H1 (cell line): ENCODE measurements at regions not wholly inside any gene's neighbourhood (a gene's known extent, or its start where the extent isn't known, plus 50 kb on each side); places are given as distances from the start of the nearest gene placed in this dataset.

Experiments
- CTCF ChIA-PET: fragments of 300-600 bp; sonication (Branson Sonifier 250); formaldehyde crosslinking; loops from one replicate; lab custom pipeline; 2021; ENCODE audit not compliant: partially characterized antibody; lab: Charles Lee
- POLR2A ChIA-PET: fragments of 300-600 bp; sonication (Branson Sonifier 250); formaldehyde crosslinking; loops from one replicate; lab custom pipeline; 2021; ENCODE audit warnings: inconsistent platforms; ENCODE audit not compliant: partially characterized antibody; lab: Charles Lee
- DNase-seq, 2 experiments: peaks; one replicate each; pipeline versions ENCODE4 v3.0.0 to v3.0.0-alpha.2; 2010 to 2022; ENCODE audit warnings: low spot score in 2 of 2, low read depth in 1 of 2, mixed read lengths in 1 of 2
- FAIRE-seq: peaks from 2 replicates; lab custom pipeline; 2011; peaks lifted over from hg19 to GRCh38; lab: Jason Lieb, UNC
- H2AFZ ChIP-seq: 2 replicates; pipeline ENCODE4 v1.8.1; 2012; ENCODE audit warnings: low read length, inconsistent platforms
- H2AK5ac ChIP-seq: 2 replicates; pipeline ENCODE4 v1.6.1; 2013; ENCODE audit warnings: low read depth, low read length
- H2BK120ac ChIP-seq: replicated peaks from 2 replicates; pipeline ENCODE3; 2013; ENCODE audit warnings: low read depth, low read length, inconsistent platforms
- H2BK12ac ChIP-seq: 2 replicates; pipeline ENCODE4 v1.6.1; 2013; ENCODE audit warnings: low read depth, low read length
- H2BK15ac ChIP-seq: 2 replicates; pipeline ENCODE4 v1.6.1; 2013; ENCODE audit warnings: low read length
- H2BK20ac ChIP-seq: 2 replicates; pipeline ENCODE4 v1.6.1; 2013; ENCODE audit warnings: low read length
- H2BK5ac ChIP-seq: 2 replicates; pipeline ENCODE4 v1.6.1; 2013; ENCODE audit warnings: low read depth, low read length
- H3K14ac ChIP-seq: 2 replicates; pipeline ENCODE4 v1.6.1; 2013; ENCODE audit warnings: inconsistent platforms; ENCODE audit not compliant: insufficient read length
- H3K18ac ChIP-seq: 2 replicates; pipeline ENCODE4 v1.6.1; 2013; ENCODE audit warnings: low read length; ENCODE audit errors: extremely low read depth
- H3K23ac ChIP-seq: 2 replicates; pipeline ENCODE4 v1.6.1; 2013; ENCODE audit warnings: inconsistent platforms; ENCODE audit not compliant: insufficient read length
- H3K23me2 ChIP-seq: 2 replicates; pipeline ENCODE4 v1.6.1; 2013; ENCODE audit warnings: low read depth, low read length
- H3K27ac ChIP-seq: 2 replicates; pipeline ENCODE4 v1.6.1; 2011; ENCODE audit warnings: low read depth, low read length, inconsistent platforms
- H3K27me3 ChIP-seq, 4 experiments: replicated peaks in 1 of 4; 1 replicate in 1 of 4; 2 replicates in 3 of 4; pipeline versions ENCODE4 v1.6.1 to v1.8.1; 2011 to 2013; ENCODE audit warnings: low read length in 3 of 4, mild to moderate bottlenecking in 3 of 4, inconsistent platforms in 2 of 4, mixed read lengths in 2 of 4, moderate library complexity in 1 of 4; ENCODE audit not compliant: control insufficient read depth in 3 of 4, insufficient read depth in 3 of 4; ENCODE audit errors: extremely low read depth in 1 of 4
- H3K36me3 ChIP-seq, 4 experiments: 2 replicates each; pipeline versions ENCODE4 v1.6.1 to v1.8.1; 2011 to 2013; ENCODE audit warnings: mild to moderate bottlenecking in 4 of 4, low read length in 3 of 4, moderate library complexity in 2 of 4, control low read depth in 1 of 4, inconsistent platforms in 1 of 4; ENCODE audit not compliant: insufficient read depth in 4 of 4, control insufficient read depth in 2 of 4
- H3K4ac ChIP-seq: replicated peaks from 2 replicates; pipeline ENCODE3; 2013; ENCODE audit warnings: low read length, low read depth, mixed read lengths, inconsistent platforms; ENCODE audit not compliant: insufficient read length
- H3K4me1 ChIP-seq, 4 experiments: replicated peaks in 1 of 4; 1 replicate in 1 of 4; 2 replicates in 3 of 4; pipeline versions ENCODE4 v1.6.1 to v1.8.1; 2011 to 2013; ENCODE audit warnings: low read length in 3 of 4, inconsistent platforms in 2 of 4, mixed read lengths in 1 of 4; ENCODE audit not compliant: insufficient read depth in 4 of 4, control insufficient read depth in 3 of 4
- H3K4me2 ChIP-seq, 2 experiments: 2 replicates each; pipeline versions ENCODE4 v1.6.1 to v1.8.1; 2011 to 2013; ENCODE audit warnings: low read depth in 2 of 2, low read length in 2 of 2, control low read depth in 1 of 2, inconsistent platforms in 1 of 2, mild to moderate bottlenecking in 1 of 2; ENCODE audit not compliant: insufficient read depth in 1 of 2
- H3K4me3 ChIP-seq, 4 experiments: fragments of 200-600, 300-600 bp in 1 of 4; sonication (generic), shearing (Covaris generic), sonication (Bioruptor Twin) in 1 of 4; 2 replicates each; pipeline versions ENCODE4 v1.5.1 to v1.8.1; 2011 to 2016; ENCODE audit warnings: low read length in 4 of 4, low read depth in 3 of 4, control low read depth in 2 of 4, inconsistent platforms in 2 of 4, mild to moderate bottlenecking in 2 of 4, mixed read lengths in 1 of 4, moderate library complexity in 1 of 4; ENCODE audit not compliant: insufficient read depth in 2 of 4; ENCODE audit errors: extremely low read depth in 1 of 4
- H3K56ac ChIP-seq: replicated peaks from 2 replicates; pipeline ENCODE3; 2013; ENCODE audit warnings: low read depth, mild to moderate bottlenecking, mixed read lengths, low read length, inconsistent platforms; ENCODE audit not compliant: insufficient read length
- H3K79me1 ChIP-seq: 2 replicates; pipeline ENCODE4 v1.6.1; 2013; ENCODE audit warnings: low read depth, low read length, control low read depth
- H3K79me2 ChIP-seq, 2 experiments: 2 replicates each; pipeline versions ENCODE4 v1.6.1 to v1.8.1; 2012 to 2013; ENCODE audit warnings: low read length in 2 of 2, mild to moderate bottlenecking in 2 of 2, inconsistent platforms in 1 of 2; ENCODE audit not compliant: insufficient read depth in 2 of 2, control insufficient read depth in 1 of 2
- H3K9ac ChIP-seq, 4 experiments: replicated peaks in 1 of 4; 1 replicate in 1 of 4; 2 replicates in 3 of 4; pipeline versions ENCODE4 v1.6.1 to v1.8.1; 2011 to 2013; ENCODE audit warnings: low read depth in 3 of 4, low read length in 3 of 4, control low read depth in 2 of 4, mild to moderate bottlenecking in 2 of 4, moderate library complexity in 2 of 4, inconsistent platforms in 1 of 4; ENCODE audit errors: extremely low read depth in 1 of 4
- H3K9me3 ChIP-seq, 2 experiments: 2 replicates each; pipeline versions ENCODE4 v1.6.1 to v1.8.1; 2012 to 2013; ENCODE audit warnings: mild to moderate bottlenecking in 2 of 2, moderate library complexity in 2 of 2, control low read depth in 1 of 2, inconsistent platforms in 1 of 2, low read depth in 1 of 2, low read length in 1 of 2, mixed read lengths in 1 of 2; ENCODE audit not compliant: insufficient read depth in 2 of 2
- H4K20me1 ChIP-seq, 2 experiments: replicated peaks in 1 of 2; 2 replicates each; pipeline versions ENCODE3 to v1.8.1; 2011 to 2013; ENCODE audit warnings: inconsistent platforms in 2 of 2, low read length in 2 of 2, mild to moderate bottlenecking in 1 of 2; ENCODE audit not compliant: insufficient read depth in 2 of 2, control insufficient read depth in 1 of 2
- H4K5ac ChIP-seq: 2 replicates; pipeline ENCODE4 v1.6.1; 2013; ENCODE audit warnings: low read length, low read depth, mixed read lengths, inconsistent platforms; ENCODE audit not compliant: insufficient read length
- H4K8ac ChIP-seq: 2 replicates; pipeline ENCODE4 v1.8.0; 2013; ENCODE audit warnings: mild to moderate bottlenecking, moderate library complexity, low read length, inconsistent platforms; ENCODE audit not compliant: insufficient read depth; ENCODE audit errors: extremely low read depth
- H4K91ac ChIP-seq: replicated peaks from 2 replicates; pipeline ENCODE3; 2013; ENCODE audit warnings: low read length, mixed read lengths, inconsistent platforms; ENCODE audit not compliant: insufficient read length
- CBX5 ChIP-seq: fragments of 300-800, 300-1000 bp; sonication (generic); IDR thresholded peaks from 2 replicates; pipeline ENCODE4 v1.7.1; 2016; ENCODE audit warnings: antibody characterized with exemption, low read length, low read depth
- CTCF ChIP-seq, 3 experiments: IDR thresholded peaks; 1 replicate in 2 of 3; 2 replicates in 1 of 3; pipeline versions ENCODE4 v1.5.1 to v1.6.1; 2011; ENCODE audit warnings: low read length in 3 of 3, mild to moderate bottlenecking in 3 of 3, inconsistent platforms in 2 of 3, low read depth in 1 of 3, moderate library complexity in 1 of 3; ENCODE audit not compliant: insufficient read depth in 1 of 3; ENCODE audit errors: control extremely low read depth in 1 of 3
- E2F6 ChIP-seq: IDR thresholded peaks from 2 replicates; pipeline ENCODE4 v1.6.1; 2012; ENCODE audit warnings: inconsistent platforms
- HDAC2 ChIP-seq, 2 experiments: fragments of 300-600 bp in 1 of 2; sonication (generic) in 1 of 2; IDR thresholded peaks; 2 replicates each; pipeline ENCODE4 v1.6.1; 2011 to 2012; ENCODE audit warnings: low read depth in 2 of 2, low read length in 2 of 2, mild to moderate bottlenecking in 2 of 2, moderate library complexity in 2 of 2, borderline replicate concordance in 1 of 2, inconsistent platforms in 1 of 2
- RFX5 ChIP-seq: IDR thresholded peaks from 2 replicates; pipeline ENCODE4 v1.6.1; 2011; ENCODE audit warnings: low read depth, low read length, improper control_type of control experiment, borderline replicate concordance
- SIRT6 ChIP-seq: IDR thresholded peaks from one replicate; pipeline ENCODE4 v1.7.1; 2012; ENCODE audit warnings: low read length, inconsistent platforms
- USF2 ChIP-seq: IDR thresholded peaks from 2 replicates; pipeline ENCODE4 v1.6.1; 2011; ENCODE audit warnings: low read length, improper control_type of control experiment
- WGBS, 2 experiments: shearing (Covaris generic) in 1 of 2; methylation state at CpG; one replicate each; pipeline versions ENCODE4 v1.1.6 to v1.1.7; 2013 to 2015; ENCODE audit warnings: low lambda C conversion rate in 2 of 2, mixed read lengths in 2 of 2, inconsistent platforms in 1 of 2, low coverage in 1 of 2, missing lambda C conversion rate in 1 of 2; ENCODE audit not compliant: insufficient replicate concordance in 2 of 2, insufficient coverage in 1 of 2, insufficient read length in 1 of 2; ENCODE audit errors: extremely low coverage in 1 of 2, missing lambda C conversion rate in 1 of 2; 5-methylcytosine and 5-hydroxymethylcytosine counted together

- H3K23me2 ChIP-seq = no peaks in the 10 kb centered on the region; the same call in 1 of the 2 replicates
- no peak overlapping the region for H2BK5ac ChIP-seq
- POLR2A ChIA-PET = no interaction called here
- H4K5ac ChIP-seq = no peak overlapping the region
- peak overlapping the region; percentile 19; the same call in 1 of the 2 replicates for H2AFZ ChIP-seq
- no peak for DNase-seq
- no peak overlapping the region for H2BK20ac ChIP-seq
- no peak overlapping the region for H2BK120ac ChIP-seq
- no peaks in the 10 kb centered on the region for H3K79me1 ChIP-seq
- H3K9ac ChIP-seq = no peak overlapping the region
- H3K4me3 ChIP-seq = no peak overlapping the region
- H4K8ac ChIP-seq = no peak overlapping the region
- no peak overlapping the region for H2BK15ac ChIP-seq
- no peak overlapping the region for H2BK12ac ChIP-seq
- no peak overlapping the region for H3K27ac ChIP-seq
- no peaks in the 10 kb centered on the region for H3K4me1 ChIP-seq
- 85% methylated on average over 6 of the region's 6 CpGs; no CpG with 5 or more reads in 1 of the 2 experiments for WGBS, 2 experiments
- H3K27me3 ChIP-seq = peaks cover 0 to 1% (median 0%) of the 10 kb centered on the region in 4 experiments; a peak in 1 of 7 replicates
- H3K56ac ChIP-seq = no peak overlapping the region
- no peaks in the 10 kb centered on the region for H3K9me3 ChIP-seq
- no peak overlapping the region for H4K91ac ChIP-seq
- CTCF ChIA-PET = no interaction called here
- H3K14ac ChIP-seq = no peak overlapping the region
- H3K4me2 ChIP-seq = no peak overlapping the region
- no peak for FAIRE-seq
- H3K23ac ChIP-seq = no peak overlapping the region
- H3K36me3 ChIP-seq = no peaks in the 10 kb centered on the region
- TF ChIP-seq SIRT6 (no peak), CTCF (IDR thresholded peaks at IDR 0.05; ENCODE audit: control extremely low read depth in 1 of 3, insufficient read depth in 1 of 3, low read depth in 1 of 3, low read length in 3 of 3) (no peak), E2F6 (no peak), USF2 (no peak), CBX5 (no peak), RFX5 (no peak), HDAC2 (IDR thresholded peaks at IDR 0.05; ENCODE audit: borderline replicate concordance in 1 of 2, low read depth in 2 of 2, low read length in 2 of 2) (no peak)
- no peaks in the 10 kb centered on the region for H3K79me2 ChIP-seq
- H2AK5ac ChIP-seq = no peak overlapping the region
- H4K20me1 ChIP-seq = no peaks in the 10 kb centered on the region
- H3K4ac ChIP-seq = no peak overlapping the region
- no peak overlapping the region for H3K18ac ChIP-seq
These were observed 215.1 kb downstream of the CBLN4 start for GRCh38 chr20:55790178-55790577.
